ENCODE measurements at regions not wholly inside any gene's neighbourhood (a gene's known extent, or its start where the extent isn't known, plus 50 kb on each side); places are given as distances from the start of the nearest gene placed in this dataset.
"Not testable (repeated sequence)": the region's sequence is repeated elsewhere in the genome, so short reads cannot be mapped to it uniquely, and the experiment has no call there.

DNA sequence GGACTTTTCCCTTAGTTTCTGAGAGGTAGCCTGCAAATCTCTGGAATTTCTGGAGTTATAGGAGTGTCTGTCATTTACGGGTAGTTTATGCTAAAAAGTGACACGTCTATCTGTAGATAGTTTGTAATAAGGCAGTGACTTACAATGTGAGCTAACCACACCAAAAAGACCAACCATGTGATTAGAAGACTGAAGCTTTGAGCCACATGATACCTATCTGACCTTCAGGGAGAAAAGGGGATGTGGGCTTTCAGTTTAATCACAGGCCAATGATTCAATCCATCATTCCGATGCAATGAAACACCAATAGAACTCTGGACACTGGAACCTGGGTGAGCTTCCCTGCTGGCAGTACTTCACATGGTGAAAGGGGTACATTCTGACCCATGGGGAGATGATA, 254.6 kb upstream of the GK2 start:
- peak; percentile 75 for DNase-seq (ENCODE audit: low spot score)

DNA sequence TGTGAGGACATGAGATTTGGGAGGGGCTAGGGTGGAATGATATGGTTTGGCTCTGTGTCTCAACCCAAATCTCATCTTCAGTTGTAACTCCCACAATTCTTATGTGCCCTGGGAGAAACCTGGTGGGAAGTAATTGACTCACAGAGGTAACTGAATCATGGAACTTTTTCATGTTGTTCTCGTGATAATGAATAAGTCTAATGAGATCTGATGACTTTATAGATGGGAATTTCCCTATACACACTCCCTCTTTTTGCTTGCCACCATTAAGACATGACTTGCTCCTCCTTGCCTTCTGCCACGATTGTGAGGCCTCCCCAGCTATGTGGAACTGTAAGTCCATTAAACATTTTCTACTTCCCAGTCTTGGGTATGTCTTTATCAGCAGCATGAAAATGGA, 253.2 kb upstream of the GK2 start:
- peak; percentile 81 for DNase-seq (ENCODE audit: low spot score)

DNA sequence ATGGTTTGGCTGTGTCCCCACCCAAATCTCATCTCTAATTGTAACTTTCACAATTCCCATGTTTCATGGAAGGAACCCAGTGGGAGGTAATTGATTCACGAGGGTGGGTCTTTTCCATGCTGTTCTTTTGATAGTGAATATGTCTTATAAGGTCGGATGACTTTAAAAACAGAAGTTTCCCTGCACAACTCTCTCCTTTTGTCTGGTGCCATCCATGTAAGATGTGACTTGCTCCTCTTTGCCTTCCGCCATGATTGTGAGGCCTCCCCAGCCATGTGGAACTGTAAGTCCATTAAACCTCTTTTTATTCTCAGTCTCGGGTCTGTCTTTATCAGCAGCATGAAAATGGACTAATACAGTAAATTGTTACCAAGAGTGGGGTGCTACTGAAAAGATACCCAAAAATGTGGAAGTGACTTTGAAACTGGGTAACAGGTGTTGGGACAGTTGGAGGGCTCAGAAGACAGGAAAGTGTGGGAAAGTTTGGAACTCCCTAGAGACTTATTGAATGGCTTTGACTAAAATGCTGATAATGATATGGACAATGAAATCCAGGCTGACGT, 251.4 kb upstream of the GK2 start:
- DNase-seq (ENCODE audit: low spot score), result not testable (repeated sequence)

DNA sequence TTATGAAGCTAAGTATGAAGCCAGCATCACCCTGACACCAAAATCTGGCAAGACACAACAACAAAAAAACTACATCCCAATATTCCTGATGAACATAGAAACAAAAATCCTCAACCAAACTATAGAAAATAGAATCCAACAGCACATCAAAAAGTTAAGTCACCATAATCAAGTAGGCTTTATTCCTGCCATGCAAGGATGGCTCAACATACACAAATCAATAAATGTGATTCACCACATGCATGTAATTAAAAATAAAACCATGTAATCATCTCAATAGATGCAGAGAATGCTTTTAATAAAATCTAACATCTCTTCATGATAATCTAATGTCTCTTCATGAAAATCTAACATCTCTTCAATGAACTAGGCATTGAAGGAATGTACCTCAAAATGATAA, 249.4 kb upstream of the GK2 start:
- DNase-seq (ENCODE audit: low spot score), result no peak

DNA sequence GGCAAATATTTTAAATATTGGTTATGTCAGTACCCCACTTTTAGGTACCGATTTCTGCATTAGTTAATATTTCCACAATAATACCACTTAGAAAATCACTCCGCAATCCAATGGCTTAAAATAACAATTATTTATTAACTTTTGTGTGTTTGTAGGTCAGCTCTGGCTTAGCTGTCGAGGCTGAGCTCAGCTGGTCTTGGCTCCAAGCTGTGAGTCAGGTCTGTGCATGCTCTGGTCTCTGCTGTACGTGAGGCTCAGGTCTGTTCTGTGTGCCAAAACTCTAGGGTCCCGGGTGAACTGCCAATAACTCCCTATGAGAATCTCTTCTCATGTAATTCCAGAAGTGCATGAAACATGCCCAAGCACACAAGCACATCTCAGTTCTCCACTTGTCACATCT, 245.8 kb upstream of the GK2 start:
- DNase-seq (ENCODE audit: low spot score), result peak; percentile 85

DNA sequence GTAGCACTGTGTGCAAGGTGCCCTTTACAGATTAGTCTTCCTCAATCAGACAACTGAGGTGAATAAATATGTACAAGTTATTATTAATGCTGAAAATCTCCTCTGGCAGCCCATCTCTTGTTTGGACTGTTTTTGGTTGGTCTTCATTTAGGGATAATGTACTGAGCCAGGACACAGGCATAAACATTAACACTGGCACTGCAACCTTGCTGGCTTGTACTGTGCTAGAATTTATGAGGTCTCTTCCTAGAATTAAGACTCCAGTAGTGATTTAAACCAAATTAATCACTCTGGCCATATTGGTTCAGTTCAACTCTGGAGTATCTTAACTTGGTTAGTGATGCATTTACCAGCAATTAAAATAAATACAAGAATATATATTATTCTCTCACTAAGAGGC, 244.7 kb upstream of the GK2 start:
- DNase-seq (ENCODE audit: low spot score), result no peak

DNA sequence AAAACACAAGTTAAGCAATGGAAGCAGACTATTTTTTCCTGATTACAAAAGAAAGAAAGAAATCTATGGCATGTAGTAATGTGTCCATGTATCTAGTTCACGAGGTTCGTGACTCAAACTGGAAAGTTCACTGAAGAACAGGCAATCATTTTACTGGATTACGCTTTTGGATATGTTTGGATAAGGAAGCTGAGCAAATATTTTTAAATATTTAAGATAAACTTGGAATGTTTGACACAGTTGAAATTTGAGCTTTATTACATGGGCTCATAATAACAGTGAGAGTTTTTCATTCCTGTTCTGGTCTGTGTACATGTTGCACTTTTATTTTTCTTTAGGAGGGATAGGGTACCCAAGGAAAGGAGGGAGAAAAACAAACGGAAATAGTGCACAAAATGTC, 244.2 kb upstream of the GK2 start:
- peak; percentile 31 for DNase-seq (ENCODE audit: low spot score)

DNA sequence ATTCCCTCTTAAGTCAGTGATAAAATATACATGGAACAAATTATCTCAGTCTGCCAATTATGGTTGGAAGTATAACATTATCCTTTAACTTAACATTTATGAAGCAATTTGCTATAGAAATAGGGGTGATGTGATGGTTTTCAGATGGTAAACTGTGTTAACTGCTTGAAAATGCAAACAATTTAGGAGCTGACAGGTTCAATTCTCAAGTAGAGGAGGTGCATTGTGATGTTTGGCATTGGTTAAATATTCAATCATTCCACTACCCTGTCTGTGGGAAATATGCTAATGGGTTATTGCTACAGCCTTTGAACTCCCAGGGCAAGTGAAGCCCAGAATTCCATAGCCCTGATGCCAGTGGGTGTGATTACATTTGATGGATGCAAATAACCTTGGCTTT, 243.4 kb upstream of the GK2 start:
- DNase-seq (ENCODE audit: low spot score), result peak; percentile 64

DNA sequence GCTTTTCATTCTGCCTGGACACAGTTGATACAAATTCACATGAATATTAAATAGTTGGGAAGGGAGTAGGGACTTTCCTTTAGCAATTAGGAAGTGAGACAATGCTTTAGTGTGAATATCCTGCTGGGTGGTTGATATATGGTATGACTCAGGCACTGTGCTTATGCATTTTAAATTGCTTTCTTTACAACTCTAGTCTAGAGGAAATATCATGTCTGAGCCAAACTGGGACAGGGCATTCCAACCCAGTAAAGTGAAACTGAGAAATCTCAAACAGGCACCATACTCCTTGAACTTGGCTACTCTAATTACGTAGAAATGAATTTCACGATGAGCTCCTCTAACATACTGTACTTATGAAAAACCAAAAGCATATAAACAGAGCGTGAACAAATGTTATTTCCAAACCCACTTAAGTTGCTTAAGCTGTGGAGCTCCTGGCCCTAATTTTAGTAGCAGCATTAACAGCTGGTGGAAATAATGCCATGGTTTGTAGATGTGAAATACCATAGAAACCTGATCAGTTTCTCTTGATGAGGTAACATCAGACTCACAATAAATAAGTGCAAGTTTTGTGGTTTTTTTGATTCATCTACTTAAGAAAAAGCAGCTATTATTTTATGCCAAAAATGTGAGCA, 242.9 kb upstream of the GK2 start:
- peak; percentile 86 for DNase-seq (ENCODE audit: low spot score)

DNA sequence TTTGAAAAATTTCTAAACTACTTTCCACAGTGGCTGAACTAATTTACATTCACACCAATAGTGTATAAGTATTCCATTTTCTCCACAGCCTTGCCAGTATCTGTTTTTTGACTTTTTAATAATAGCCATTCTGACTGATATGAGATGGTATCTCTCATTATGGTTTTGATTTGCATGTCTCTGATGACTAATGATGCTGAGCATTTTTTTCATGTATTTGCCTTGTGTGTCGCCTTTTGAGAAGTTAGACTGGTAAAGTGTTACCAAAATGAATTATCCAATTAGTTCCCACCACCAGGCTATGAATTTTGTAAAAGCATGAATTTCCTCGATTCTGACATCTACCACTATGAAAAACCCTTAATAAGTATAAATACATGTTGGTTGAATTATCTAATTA, 242.2 kb upstream of the GK2 start:
- peak; percentile 41 for DNase-seq (ENCODE audit: low spot score)

DNA sequence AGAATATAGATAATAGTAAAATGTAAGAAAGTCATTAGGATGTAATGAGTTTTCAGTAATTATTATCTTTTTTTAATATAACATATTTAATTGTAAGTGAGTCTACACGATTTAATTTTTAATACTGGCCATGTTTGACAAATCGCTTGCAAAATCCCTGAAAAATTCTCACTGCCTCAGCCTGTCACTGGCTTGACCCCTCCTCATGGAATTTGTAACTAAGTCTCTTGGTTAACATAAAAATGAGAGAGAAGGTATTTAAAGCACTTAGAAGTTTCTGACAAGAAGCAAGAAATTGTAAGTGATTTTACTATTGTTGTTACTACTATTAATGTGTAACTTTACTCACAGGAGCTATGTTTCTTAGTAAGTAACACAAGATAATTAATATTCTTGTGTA, 237.9 kb upstream of the GK2 start:
- DNase-seq (ENCODE audit: low spot score), result no peak

DNA sequence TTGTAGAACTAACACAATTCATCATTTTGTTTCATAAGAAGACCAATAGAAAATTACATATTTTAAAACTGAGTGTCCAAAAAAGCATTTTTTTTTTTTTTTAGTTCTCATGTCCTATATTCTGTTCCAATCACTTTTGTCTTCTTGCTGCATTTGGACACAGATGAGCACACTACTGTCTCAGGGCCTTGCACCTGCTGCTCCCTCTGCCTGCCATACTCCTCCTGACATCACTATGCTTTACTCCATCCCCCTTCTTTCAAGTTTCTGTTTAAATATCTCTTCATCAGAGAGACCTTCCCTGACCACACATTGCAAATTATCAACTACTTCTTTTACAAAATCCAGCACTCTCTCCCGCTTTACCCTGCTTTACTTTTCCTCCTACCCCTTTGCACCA, 230.7 kb upstream of the GK2 start:
- no peak for DNase-seq (ENCODE audit: low spot score)

DNA sequence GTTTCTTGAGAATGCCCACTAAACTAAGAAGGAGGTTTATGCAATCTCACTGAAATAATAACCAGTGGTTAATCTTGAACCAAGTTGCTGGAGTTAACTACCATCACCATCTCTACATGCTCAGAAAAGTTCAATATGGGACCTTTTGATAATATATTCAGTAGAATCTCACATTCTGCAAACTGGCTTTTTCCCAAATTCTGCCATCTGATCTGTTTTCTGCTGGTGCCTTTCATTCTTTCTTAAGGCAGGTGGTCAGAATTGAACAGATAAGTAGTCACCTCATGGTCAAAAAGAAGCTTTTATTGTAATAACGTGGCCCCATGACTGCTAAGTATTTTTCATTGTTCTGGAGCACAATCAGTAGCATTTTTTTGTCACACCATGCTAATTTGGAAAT, 229.0 kb upstream of the GK2 start:
- no peak for DNase-seq (ENCODE audit: low spot score)

DNA sequence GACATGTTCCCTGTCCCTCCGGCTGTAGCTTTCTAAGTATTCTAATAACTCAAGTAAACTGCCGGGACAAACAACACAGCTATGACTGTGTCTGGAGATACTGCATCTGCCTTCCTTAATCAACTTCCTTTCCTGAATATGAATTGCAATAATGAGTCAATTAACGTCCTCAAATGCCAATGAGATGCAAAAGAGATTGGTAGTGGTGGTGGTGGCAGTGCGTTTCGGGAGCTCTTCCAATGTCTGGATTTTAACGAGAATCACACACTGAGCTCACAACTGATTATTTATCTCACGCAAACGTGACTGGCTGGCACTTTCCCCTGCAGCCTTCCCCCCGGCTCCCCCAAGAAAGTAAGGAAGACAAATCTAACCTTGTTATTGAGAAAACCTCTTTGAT, 226.1 kb upstream of the GK2 start:
- no peak for DNase-seq (ENCODE audit: low spot score)

DNA sequence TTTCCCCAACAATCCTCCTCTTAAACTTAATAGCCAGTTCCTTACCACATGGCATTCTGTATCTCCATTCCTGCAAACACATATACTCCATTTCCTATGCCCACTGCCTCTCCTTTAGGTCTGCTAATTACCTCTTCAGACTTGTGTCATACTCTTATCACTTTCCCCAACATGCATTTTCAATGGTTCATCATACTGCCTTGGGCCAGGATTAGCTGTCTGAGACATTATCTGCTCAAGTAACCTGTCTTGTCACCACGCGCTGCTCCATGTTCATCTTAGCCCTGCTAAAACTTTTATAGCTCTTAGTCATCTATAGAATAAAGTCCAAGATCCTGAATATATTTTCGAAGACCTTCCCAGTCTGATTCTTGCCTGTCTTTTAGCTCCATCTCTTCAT, 224.1 kb upstream of the GK2 start:
- no peak for DNase-seq (ENCODE audit: low spot score)

DNA sequence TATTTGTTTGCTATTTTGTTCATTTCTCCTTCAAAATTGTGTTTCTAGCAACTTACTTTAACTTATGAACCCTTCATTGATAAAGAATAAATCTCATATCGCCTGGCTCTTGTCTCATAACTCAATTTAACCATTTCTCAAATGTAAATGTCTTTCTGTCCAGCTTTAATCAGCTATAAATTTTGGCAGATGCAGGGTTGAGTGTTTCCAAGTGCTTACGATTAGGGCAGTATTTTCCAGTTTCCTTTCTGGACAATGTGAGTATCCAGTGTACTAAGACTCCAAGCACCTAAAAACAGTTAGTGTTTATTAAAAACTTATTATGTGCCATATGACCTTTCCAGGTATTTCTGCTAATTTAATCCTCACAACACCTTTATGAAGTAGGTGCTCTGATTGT, 218.6 kb upstream of the GK2 start:
- DNase-seq (ENCODE audit: low spot score), result no peak

DNA sequence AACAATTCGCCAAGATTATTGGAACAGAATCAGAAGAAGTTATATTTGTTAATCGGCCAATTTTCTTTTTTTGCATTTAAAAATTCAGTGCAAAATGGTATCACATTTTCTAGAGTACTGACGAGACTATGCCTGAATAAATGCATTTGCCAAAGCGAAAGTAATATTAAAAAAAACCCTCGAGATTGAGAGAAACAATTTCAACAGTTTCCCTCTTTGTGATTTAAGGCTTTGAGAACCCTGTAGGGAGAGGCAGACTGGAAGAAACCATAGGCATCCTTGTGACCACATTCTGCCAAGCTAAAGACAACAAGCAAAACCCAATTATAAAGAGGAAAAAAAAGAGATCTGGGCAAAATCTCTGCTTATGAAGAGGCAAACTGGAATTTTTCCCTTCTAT, 218.1 kb upstream of the GK2 start:
- no peak for DNase-seq (ENCODE audit: low spot score)

DNA sequence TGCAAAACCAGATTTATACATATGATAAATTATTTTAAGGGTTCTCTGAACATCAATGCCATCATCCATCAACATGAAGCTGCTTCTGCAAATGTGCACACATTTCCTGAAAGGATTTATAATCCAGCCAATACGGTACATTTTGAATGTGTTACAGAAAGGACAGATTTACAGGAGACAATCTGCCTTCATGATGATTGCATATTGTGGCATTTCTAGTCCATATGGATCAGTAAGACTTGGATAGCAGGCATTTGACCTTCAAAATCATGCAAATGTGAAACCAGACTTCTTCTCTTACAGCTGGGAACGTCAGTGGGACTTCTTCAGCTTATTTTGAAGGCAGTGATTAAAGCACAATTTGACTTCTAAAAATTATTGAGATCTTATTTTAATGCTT, 217.3 kb upstream of the GK2 start:
- DNase-seq (ENCODE audit: low spot score), result no peak

DNA sequence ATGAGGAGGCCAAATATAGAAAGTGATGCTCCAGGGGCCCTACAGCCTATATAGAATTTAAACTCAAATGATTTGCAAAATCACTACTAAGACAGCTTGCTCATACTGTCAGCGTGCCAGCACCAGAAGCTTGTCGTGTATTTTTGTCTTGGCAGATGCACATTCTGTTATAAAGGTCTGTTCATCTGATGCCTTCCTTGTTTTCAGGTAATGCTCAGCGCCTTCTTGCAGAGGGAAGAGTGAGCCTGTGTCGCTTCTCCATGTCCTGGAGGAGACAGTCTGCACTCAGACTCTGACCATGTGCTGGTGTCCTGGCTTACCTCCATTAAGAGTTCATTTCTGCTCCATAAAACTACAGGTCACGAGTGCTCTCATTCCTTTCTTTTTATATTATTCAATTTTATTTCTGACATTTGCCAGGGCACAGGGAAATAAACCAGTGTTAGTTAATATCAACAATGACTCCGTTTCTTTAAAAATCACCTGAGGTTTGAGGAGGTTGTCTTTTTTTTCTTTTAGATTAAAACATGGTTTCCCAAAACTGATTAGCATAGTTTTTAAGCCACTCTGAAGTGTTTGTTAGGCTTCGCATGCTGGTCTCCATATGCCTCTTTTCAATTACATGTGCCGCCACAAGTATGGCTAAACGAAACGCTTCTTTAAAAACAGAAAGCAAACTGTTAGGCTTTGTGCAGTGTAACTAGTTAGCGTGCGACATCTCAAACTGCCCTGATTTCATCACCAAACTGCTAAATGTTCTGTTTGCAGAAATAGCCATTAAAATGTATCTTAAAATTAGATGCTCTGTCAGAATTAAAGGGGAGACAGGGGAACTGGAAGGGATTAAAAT, 215.2 kb upstream of the GK2 start:
- DNase-seq (ENCODE audit: low spot score), result no peak

DNA sequence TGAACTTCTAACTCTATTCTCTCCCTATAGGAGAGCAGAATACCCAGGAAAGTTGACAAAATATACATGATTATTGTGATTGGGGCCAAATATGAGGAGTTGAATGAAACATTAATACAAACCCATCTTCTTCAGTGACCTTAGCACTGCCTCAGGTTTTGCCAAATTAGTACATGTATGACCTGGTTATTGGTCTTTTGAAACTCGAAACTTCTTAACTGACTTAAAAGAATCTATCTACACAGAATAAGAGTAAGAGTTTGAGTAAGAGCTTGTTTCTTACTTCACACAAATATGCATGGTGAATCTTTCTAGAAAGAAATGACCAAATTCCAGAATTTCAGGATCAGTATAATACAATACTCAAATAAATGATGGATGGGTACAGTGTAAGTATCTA, 213.0 kb upstream of the GK2 start:
- DNase-seq (ENCODE audit: low spot score), result no peak

DNA sequence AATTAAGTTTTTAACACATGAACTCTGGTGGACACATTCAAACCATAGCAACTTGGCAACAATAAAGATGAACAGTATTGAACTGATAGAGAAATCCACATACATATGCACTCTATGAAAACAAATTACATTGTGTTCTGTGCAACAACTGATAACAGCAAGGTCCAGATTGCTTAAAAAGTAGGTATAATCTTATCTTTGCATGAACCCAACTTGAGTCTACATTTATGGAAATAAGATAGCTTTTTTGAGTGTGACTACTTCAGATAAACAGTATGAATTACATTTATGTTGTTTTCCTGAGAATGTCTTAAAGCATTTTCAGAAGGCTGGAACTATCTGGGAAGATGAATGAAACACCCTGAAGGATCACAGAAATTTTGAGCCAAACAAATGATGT, 212.6 kb upstream of the GK2 start:
- no peak for DNase-seq (ENCODE audit: low spot score)

DNA sequence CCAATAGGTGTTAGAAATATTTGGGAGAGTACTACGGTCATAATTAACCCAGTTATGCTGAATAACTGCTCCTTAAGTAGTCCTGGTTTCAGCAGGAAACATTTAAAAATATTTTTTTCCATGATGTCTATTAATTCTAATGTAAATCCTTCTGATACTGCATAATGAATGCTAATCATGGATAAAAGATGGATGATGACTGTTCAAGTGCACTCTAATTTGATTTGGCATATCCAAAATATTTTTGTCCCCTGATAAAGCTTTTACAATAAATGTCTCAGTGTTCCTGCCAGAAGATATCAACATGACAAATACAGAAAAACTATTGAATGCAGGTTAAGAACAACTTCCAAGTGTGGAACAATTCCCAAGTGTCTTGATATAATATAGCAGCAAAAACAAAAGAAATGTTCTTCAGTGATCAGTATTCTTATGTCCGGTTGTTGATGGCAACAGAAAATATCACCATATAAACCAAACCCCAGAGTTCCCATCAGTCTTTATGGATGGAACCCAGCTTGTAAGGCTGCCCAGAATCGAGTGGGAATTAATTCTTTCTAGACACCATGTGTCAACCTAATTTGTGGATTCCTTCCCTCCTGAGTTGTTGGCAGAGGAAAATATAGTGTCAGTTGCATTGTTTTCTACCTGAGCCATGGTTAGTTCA, 205.4 kb upstream of the GK2 start:
- no peak for DNase-seq (ENCODE audit: low spot score)

DNA sequence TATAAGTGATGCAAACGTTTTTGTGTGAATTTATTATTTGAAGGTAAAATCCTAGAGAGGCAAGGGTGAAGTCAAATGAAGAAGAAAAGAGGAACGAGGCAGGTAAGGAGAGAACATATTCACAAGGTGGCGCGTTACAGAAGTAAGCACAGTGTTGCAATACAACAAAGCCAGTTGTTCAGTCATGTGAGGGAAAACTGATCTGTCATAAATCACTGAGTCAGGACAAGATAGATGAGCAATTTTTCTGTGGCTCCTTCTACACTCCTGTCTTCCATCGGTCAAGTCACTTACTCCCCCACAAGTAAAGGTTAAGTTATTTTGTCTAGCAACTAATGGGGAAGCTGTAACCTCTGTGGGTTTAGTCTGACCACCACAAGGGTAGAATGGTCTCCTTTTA, 203.0 kb upstream of the GK2 start:
- peak; percentile 12 for DNase-seq (ENCODE audit: low spot score)

All from kidney tubule cell (primary cell).